AG09309 (cell line): ENCODE measurements at regions not wholly inside any gene's neighbourhood (a gene's known extent, or its start where the extent isn't known, plus 50 kb on each side); places are given as distances from the start of the nearest gene placed in this dataset.

Experiments used
- DNase-seq: peaks from one replicate; pipeline ENCODE4 v3.0.0-alpha.2; 2010; ENCODE audit warnings: low read depth
- H3K4me3 ChIP-seq: 2 replicates; pipeline ENCODE4 v1.5.1; 2011; ENCODE audit warnings: mild to moderate bottlenecking, low read depth, low read length, moderate library complexity; ENCODE audit not compliant: control insufficient read depth
- CTCF ChIP-seq: IDR thresholded peaks from 2 replicates; pipeline ENCODE4 v1.5.1; 2011; ENCODE audit warnings: mild to moderate bottlenecking, low read depth, low read length, inconsistent platforms; ENCODE audit not compliant: insufficient read depth, control insufficient read depth; ENCODE audit errors: missing control alignments

DNA sequence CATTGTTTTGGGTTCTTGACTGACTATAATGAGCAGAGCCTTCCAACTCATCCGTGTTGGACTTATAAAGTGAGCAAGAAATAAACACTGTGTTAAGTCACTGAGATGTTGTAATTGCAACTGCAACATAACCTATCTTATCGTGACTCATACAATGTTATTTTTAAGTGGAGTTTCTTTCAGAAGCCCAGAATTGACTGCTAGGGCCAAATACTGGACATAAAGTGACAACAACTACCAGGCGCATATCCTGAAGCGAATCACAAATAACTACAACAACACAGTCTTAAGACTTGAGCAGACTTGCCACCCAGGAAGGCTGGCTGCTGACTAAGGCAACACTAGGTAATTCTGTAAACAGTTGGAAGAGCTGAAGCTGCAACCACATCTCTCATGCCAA is 326.6 kb downstream of the COL12A1 start:
- no peak overlapping the region for H3K4me3 ChIP-seq
- peak; percentile 83 for DNase-seq
- TF ChIP-seq CTCF: no peak

DNA sequence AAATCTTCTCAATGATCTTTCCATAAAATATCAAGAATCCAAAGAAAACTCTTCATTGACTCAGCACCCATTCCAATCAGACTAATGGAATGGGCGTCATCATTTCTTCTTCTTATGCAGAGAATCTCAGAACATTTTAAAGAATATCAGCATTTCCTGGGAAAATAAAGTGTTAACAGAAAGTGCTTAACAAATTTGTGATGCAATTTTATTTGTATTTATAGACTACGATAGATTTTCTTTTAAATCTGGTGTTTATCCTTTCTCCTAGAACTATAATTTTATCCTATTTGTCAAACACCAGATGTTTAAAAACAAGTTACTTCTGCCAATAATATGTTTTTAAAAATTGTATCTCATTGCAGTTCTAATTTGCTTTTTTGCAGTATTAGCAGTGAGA is 330.7 kb downstream of the COL12A1 start:
- TF ChIP-seq CTCF: no peak
- no peak overlapping the region for H3K4me3 ChIP-seq
- no peak for DNase-seq

DNA sequence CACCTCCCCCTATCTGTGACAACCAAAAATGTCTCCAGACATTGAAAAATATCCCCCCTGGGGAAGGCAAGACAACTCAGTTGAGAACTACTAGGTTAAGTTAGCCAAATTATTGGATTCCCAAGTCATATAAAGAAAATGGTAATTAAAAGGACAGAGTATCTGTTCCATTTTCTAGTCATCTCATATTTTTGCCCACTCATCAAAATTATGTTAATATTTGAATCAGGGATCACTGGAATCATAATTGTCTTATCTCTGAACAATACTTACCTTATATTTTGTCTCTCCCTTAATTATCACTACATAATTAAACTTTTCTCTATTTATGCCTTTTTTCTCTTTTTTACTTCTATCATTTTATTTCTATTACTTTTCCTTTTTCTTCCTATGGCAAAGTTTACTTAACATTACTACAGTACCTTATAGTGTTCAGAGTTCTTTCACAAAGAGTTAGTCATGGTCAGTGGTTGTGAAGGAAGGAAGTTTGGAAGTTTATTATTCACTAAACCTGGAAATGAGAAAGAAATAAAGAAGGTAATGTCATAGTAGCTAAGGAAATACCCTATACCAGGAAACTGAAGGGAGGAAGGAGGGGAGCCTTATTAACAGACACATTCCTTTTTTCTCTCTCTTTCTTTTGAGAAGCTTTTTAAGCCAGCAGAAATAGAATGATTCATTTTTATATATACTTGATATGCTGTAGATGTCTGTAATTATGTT is 332.9 kb downstream of the COL12A1 start:
- DNase-seq: no peak
- TF ChIP-seq CTCF: no peak
- no peak overlapping the region for H3K4me3 ChIP-seq

GRCh38 chr6:74871757-74872156 is 334.1 kb downstream of the COL12A1 start:
- H3K4me3 ChIP-seq: no peak overlapping the region
- peak; percentile 47 for DNase-seq
- no peak for TF ChIP-seq CTCF

- DNase-seq: no peak
- no peak overlapping the region for H3K4me3 ChIP-seq
- TF ChIP-seq CTCF: no peak
These were observed 335.4 kb downstream of the COL12A1 start for GRCh38 chr6:74870403-74870802.

DNA sequence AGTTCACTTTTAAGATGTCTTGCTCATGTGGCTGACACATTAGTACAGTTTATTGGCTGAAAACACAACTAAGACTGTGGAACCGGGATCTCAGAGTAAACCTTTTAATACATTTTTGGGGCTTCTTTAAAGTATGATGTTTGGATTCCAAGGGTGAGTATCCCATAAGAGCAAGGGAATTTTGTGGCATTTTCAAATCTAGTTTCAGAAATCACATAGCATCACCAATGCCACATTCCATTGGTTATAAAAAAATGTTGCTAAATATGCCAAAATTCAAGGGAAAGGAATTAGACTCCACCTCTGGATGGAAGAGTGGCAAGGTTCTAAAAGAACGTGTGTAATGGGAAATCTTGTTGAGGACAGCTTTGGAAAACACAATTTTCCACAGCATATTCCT is 338.6 kb downstream of the COL12A1 start:
- no peak for TF ChIP-seq CTCF
- no peak for DNase-seq
- no peak overlapping the region for H3K4me3 ChIP-seq
